22Rv1 (cell line): ENCODE measurements at regions not wholly inside any gene's neighbourhood (a gene's known extent, or its start where the extent isn't known, plus 50 kb on each side); places are given as distances from the start of the nearest gene placed in this dataset.

ENCODE experiments used
- H3K27ac ChIP-seq: fragments of 450-650 bp; 2 replicates; pipeline ENCODE4 v1.5.1; 2017
- CTCF ChIP-seq: fragments of 450-650 bp; IDR thresholded peaks from 2 replicates; pipeline ENCODE4 v1.5.1; 2017; ENCODE audit warnings: mild to moderate bottlenecking
- ZFX ChIP-seq: fragments of 450-650 bp; IDR thresholded peaks from 2 replicates; pipeline ENCODE4 v1.6.1; 2017; ENCODE audit warnings: antibody characterized with exemption, borderline replicate concordance

GRCh38 chr21:43353282-43354025, 73.5 kb downstream of the SIK1 start:
- no peak for TF ChIP-seq CTCF
- no peak for TF ChIP-seq ZFX
- H3K27ac ChIP-seq, result no peak overlapping the region

- TF ChIP-seq ZFX, result no peak
- TF ChIP-seq CTCF, result no peak
- H3K27ac ChIP-seq, result no peak overlapping the region
Measured at GRCh38 chr21:43352568-43353281, 74.2 kb downstream of the SIK1 start.

GRCh38 chr21:43352154-43352537, 74.8 kb downstream of the SIK1 start:
- H3K27ac ChIP-seq, result no peak overlapping the region
- TF ChIP-seq ZFX (no peak), CTCF (no peak)

GRCh38 chr21:43351501-43352153, 75.3 kb downstream of the SIK1 start:
- TF ChIP-seq ZFX (no peak), CTCF (no peak)
- no peak overlapping the region for H3K27ac ChIP-seq

- TF ChIP-seq CTCF (no peak), ZFX (no peak)
- no peak overlapping the region for H3K27ac ChIP-seq
Measured at GRCh38 chr21:43349644-43350043, 77.3 kb downstream of the SIK1 start.

- no peak for TF ChIP-seq ZFX
- TF ChIP-seq CTCF, result no peak
- no peak overlapping the region for H3K27ac ChIP-seq
Measured at GRCh38 chr21:43348801-43349261, 78.1 kb downstream of the SIK1 start.
